ENCODE measurements at regions not wholly inside any gene's neighbourhood (a gene's known extent, or its start where the extent isn't known, plus 50 kb on each side); places are given as distances from the start of the nearest gene placed in this dataset.
A peak's percentile ranks its signal among the peaks of the same experiment; 100 is the strongest.
"Not testable (repeated sequence)": the region's sequence is repeated elsewhere in the genome, so short reads cannot be mapped to it uniquely, and the experiment has no call there.

- FAIRE-seq (no peak), DNase-seq (no peak)
- intact Hi-C loops (cut with DNase I) = no loop called here
- Histone ChIP-seq H3K36me3 (ENCODE audit: control insufficient read depth in 2 of 3, insufficient read depth in 3 of 3, low read length in 3 of 3) (no peaks in the 10 kb centered on the region), H3K9ac (ENCODE audit: low read length in 3 of 3) (no peak overlapping the region), H3K27ac (ENCODE audit: low read depth in 2 of 2, low read length in 2 of 2) (no peak overlapping the region), H3K4me3 (ENCODE audit: low read length in 3 of 3) (no peak overlapping the region), H3K4me1 (ENCODE audit: control insufficient read depth in 2 of 3, insufficient read depth in 2 of 3, low read depth in 1 of 3, low read length in 3 of 3) (no peaks in the 10 kb centered on the region), H3K9me3 (ENCODE audit: control insufficient read depth in 2 of 3, insufficient read depth in 1 of 3, low read length in 3 of 3) (no peaks in the 10 kb centered on the region), H3K27me3 (ENCODE audit: control insufficient read depth, insufficient read depth, low read length) (no peaks in the 10 kb centered on the region)
- TF ChIP-seq CTCF (IDR thresholded peaks at IDR 0.05; ENCODE audit: borderline replicate concordance, extremely low read depth, insufficient read depth) = no peak
These were observed 78.3 kb upstream of the RGS1 start for GRCh38 chr1:192497214-192497794.

GRCh38 chr1:192498092-192498491 is 77.5 kb upstream of the RGS1 start:
- H3K4me1 ChIP-seq (ENCODE audit: control insufficient read depth in 2 of 3, insufficient read depth in 2 of 3, low read depth in 1 of 3, low read length in 3 of 3); H3K9ac ChIP-seq (ENCODE audit: low read length in 3 of 3); intact Hi-C loops (cut with DNase I); H3K27me3 ChIP-seq (ENCODE audit: control insufficient read depth, insufficient read depth, low read length); H3K27ac ChIP-seq (ENCODE audit: low read depth in 2 of 2, low read length in 2 of 2); H3K9me3 ChIP-seq (ENCODE audit: control insufficient read depth in 2 of 3, insufficient read depth in 1 of 3, low read length in 3 of 3); H3K36me3 ChIP-seq (ENCODE audit: control insufficient read depth in 2 of 3, insufficient read depth in 3 of 3, low read length in 3 of 3); H3K4me3 ChIP-seq (ENCODE audit: low read length in 3 of 3); DNase-seq; FAIRE-seq: not testable (repeated sequence)

- FAIRE-seq; intact Hi-C loops (cut with DNase I); DNase-seq: not testable (repeated sequence)
These were observed 76.5 kb upstream of the RGS1 start for GRCh38 chr1:192499061-192499581.

GRCh38 chr1:192500541-192500940 is 75.0 kb upstream of the RGS1 start:
- H3K9me3 ChIP-seq (ENCODE audit: control insufficient read depth in 2 of 3, insufficient read depth in 1 of 3, low read length in 3 of 3); H3K27ac ChIP-seq (ENCODE audit: low read depth in 2 of 2, low read length in 2 of 2); H3K4me3 ChIP-seq (ENCODE audit: low read length in 3 of 3); intact Hi-C loops (cut with DNase I); DNase-seq; FAIRE-seq; H3K9ac ChIP-seq (ENCODE audit: low read length in 3 of 3); H3K36me3 ChIP-seq (ENCODE audit: control insufficient read depth in 2 of 3, insufficient read depth in 3 of 3, low read length in 3 of 3); H3K27me3 ChIP-seq (ENCODE audit: control insufficient read depth, insufficient read depth, low read length); H3K4me1 ChIP-seq (ENCODE audit: control insufficient read depth in 2 of 3, insufficient read depth in 2 of 3, low read depth in 1 of 3, low read length in 3 of 3): not testable (repeated sequence)

More at GRCh38 chr1:192499061-192499581, 76.5 kb upstream of the RGS1 start:
- H3K9me3 ChIP-seq (ENCODE audit: control insufficient read depth in 2 of 3, insufficient read depth in 1 of 3, low read length in 3 of 3); H3K4me3 ChIP-seq (ENCODE audit: low read length in 3 of 3); H3K27me3 ChIP-seq (ENCODE audit: control insufficient read depth, insufficient read depth, low read length); H3K9ac ChIP-seq (ENCODE audit: low read length in 3 of 3); H3K4me1 ChIP-seq (ENCODE audit: control insufficient read depth in 2 of 3, insufficient read depth in 2 of 3, low read depth in 1 of 3, low read length in 3 of 3); H3K36me3 ChIP-seq (ENCODE audit: control insufficient read depth in 2 of 3, insufficient read depth in 3 of 3, low read length in 3 of 3); H3K27ac ChIP-seq (ENCODE audit: low read depth in 2 of 2, low read length in 2 of 2): not testable (repeated sequence)

- Histone ChIP-seq H3K36me3 (ENCODE audit: control insufficient read depth in 2 of 3, insufficient read depth in 3 of 3, low read length in 3 of 3) (no peaks in the 10 kb centered on the region), H3K9me3 (ENCODE audit: control insufficient read depth in 2 of 3, insufficient read depth in 1 of 3, low read length in 3 of 3) (no peaks in the 10 kb centered on the region), H3K9ac (ENCODE audit: low read length in 3 of 3) (no peak overlapping the region), H3K4me1 (ENCODE audit: control insufficient read depth in 2 of 3, insufficient read depth in 2 of 3, low read depth in 1 of 3, low read length in 3 of 3) (no peaks in the 10 kb centered on the region), H3K27ac (ENCODE audit: low read depth in 2 of 2, low read length in 2 of 2) (no peak overlapping the region), H3K4me3 (ENCODE audit: low read length in 3 of 3) (no peak overlapping the region), H3K27me3 (ENCODE audit: control insufficient read depth, insufficient read depth, low read length) (no peaks in the 10 kb centered on the region)
- intact Hi-C loops (cut with DNase I) = no loop called here
- FAIRE-seq (no peak), DNase-seq (peak in 1 of 5 donors; percentile 50)
- TF ChIP-seq CTCF (IDR thresholded peaks at IDR 0.05; ENCODE audit: borderline replicate concordance, extremely low read depth, insufficient read depth) = no peak
These were observed 68.8 kb upstream of the RGS1 start for GRCh38 chr1:192506741-192507155.
